Endothelial cell of umbilical vein (primary cell): ENCODE measurements at regions not wholly inside any gene's neighbourhood (a gene's known extent, or its start where the extent isn't known, plus 50 kb on each side); places are given as distances from the start of the nearest gene placed in this dataset.

Experiments used
- CTCF ChIP-seq, 2 donors: IDR thresholded peaks; 1 replicate in 1 of 2; 2 replicates in 1 of 2; pipeline ENCODE4 v1.5.1; 2011; ENCODE audit warnings: low read length in 2 of 2, mild to moderate bottlenecking in 2 of 2, moderate library complexity in 2 of 2, control low read depth in 1 of 2, inconsistent platforms in 1 of 2, low read depth in 1 of 2; ENCODE audit not compliant: insufficient read depth in 1 of 2; ENCODE audit errors: extremely low read depth in 1 of 2
- EZH2 ChIP-seq: IDR thresholded peaks from 2 replicates; pipeline ENCODE4 v1.6.1; 2012; ENCODE audit warnings: borderline replicate concordance, low read depth, mild to moderate bottlenecking, moderate library complexity, low read length, inconsistent platforms; ENCODE audit not compliant: severe bottlenecking
- FOS ChIP-seq: IDR thresholded peaks from 2 replicates; pipeline ENCODE4 v1.6.1; 2011; ENCODE audit warnings: mild to moderate bottlenecking, low read length, moderate library complexity, borderline replicate concordance; ENCODE audit not compliant: insufficient read depth
- GATA2 ChIP-seq: IDR thresholded peaks from 2 replicates; pipeline ENCODE4 v1.7.0; 2011; ENCODE audit warnings: low read depth, mild to moderate bottlenecking, moderate library complexity, mixed read lengths, low read length; ENCODE audit not compliant: insufficient read length, insufficient read depth
- MYC ChIP-seq: IDR thresholded peaks from one replicate; pipeline ENCODE4 v1.6.1; 2011; ENCODE audit warnings: mild to moderate bottlenecking, low read depth, low read length
- POLR2A ChIP-seq: IDR thresholded peaks from 2 replicates; pipeline ENCODE4 v1.6.1; 2012; ENCODE audit warnings: low read depth, mild to moderate bottlenecking, control low read depth, low read length
- POLR2AphosphoS5 ChIP-seq: IDR thresholded peaks from 2 replicates; pipeline ENCODE4 v1.6.1; 2012; ENCODE audit warnings: low read depth, mild to moderate bottlenecking, control low read depth, low read length, moderate library complexity; ENCODE audit not compliant: insufficient read depth
- TF ChIP-seq, protein P1 (sequence below): IDR thresholded peaks from 2 replicates; pipeline ENCODE4 v1.6.1; 2011; ENCODE audit not compliant: insufficient read depth, insufficient read length

DNA sequence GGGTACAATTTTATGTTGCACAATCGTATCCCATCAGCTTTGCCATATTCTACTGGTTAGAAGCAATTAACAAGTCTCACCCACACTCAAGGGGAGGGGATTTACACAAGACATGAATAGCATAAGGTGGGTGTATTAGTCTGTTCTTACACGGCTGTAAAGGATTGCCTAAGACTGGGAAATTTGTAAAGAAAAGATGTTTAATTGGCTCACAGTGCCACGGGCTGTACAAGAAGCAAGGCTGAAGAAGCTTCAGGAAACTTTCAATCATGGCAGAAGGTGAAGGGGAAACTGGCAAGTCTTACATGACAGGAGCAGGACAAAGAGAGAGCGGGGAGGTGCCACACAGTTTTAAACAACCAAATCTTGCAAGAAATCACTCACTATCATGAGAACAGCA is 231.8 kb upstream of the AMIGO2 start:
- no peak for TF ChIP-seq CTCF (IDR thresholded peaks at IDR 0.05; ENCODE audit: extremely low read depth in 1 of 2, insufficient read depth in 1 of 2, low read depth in 1 of 2, low read length in 2 of 2)
- no peak for TF ChIP-seq POLR2A
- TF ChIP-seq, protein P1, sequence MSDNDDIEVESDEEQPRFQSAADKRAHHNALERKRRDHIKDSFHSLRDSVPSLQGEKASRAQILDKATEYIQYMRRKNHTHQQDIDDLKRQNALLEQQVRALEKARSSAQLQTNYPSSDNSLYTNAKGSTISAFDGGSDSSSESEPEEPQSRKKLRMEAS: no peak
- TF ChIP-seq POLR2AphosphoS5: no peak
- TF ChIP-seq GATA2: no peak
- no peak for TF ChIP-seq EZH2
- no peak for TF ChIP-seq FOS
- no peak for TF ChIP-seq MYC
